Epidermal melanocyte (primary cell): ENCODE measurements at regions not wholly inside any gene's neighbourhood (a gene's known extent, or its start where the extent isn't known, plus 50 kb on each side); places are given as distances from the start of the nearest gene placed in this dataset.
"Not testable (repeated sequence)": the region's sequence is repeated elsewhere in the genome, so short reads cannot be mapped to it uniquely, and the experiment has no call there.

Experiments
- DNase-seq: peaks from one replicate; pipeline ENCODE4 v3.0.0; 2011; ENCODE audit warnings: low spot score; ENCODE audit not compliant: insufficient read length

- no peak for DNase-seq
Measured at GRCh38 chr5:2156358-2157059, 273.8 kb upstream of the IRX4 start.

GRCh38 chr5:2155556-2155955, 272.8 kb upstream of the IRX4 start:
- DNase-seq, result no peak

DNA sequence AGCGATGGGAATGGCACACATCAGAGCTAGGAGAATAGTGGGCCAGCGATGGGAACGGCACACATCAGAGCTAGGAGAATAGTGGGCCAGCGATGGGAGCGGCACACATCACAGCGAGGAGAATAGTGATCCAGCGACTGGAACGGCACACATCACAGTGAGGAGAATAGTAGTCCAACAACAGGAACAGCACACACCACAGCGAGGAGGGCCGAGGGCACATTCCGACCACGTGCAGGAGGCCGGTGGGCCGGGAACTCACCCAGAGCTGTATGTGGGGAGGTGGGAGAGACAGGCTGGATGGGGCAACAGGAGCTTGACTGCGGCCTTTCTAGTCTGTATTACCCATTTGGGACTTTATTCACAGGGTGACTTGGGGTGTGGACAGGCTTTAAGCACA, 271.1 kb upstream of the IRX4 start:
- DNase-seq, result no peak

- no peak for DNase-seq
Measured at GRCh38 chr5:2153350-2153749, 270.6 kb upstream of the IRX4 start.

GRCh38 chr5:2151301-2151888, 268.7 kb upstream of the IRX4 start:
- DNase-seq, result not testable (repeated sequence)

GRCh38 chr5:2149195-2149539, 266.4 kb upstream of the IRX4 start:
- no peak for DNase-seq

DNA sequence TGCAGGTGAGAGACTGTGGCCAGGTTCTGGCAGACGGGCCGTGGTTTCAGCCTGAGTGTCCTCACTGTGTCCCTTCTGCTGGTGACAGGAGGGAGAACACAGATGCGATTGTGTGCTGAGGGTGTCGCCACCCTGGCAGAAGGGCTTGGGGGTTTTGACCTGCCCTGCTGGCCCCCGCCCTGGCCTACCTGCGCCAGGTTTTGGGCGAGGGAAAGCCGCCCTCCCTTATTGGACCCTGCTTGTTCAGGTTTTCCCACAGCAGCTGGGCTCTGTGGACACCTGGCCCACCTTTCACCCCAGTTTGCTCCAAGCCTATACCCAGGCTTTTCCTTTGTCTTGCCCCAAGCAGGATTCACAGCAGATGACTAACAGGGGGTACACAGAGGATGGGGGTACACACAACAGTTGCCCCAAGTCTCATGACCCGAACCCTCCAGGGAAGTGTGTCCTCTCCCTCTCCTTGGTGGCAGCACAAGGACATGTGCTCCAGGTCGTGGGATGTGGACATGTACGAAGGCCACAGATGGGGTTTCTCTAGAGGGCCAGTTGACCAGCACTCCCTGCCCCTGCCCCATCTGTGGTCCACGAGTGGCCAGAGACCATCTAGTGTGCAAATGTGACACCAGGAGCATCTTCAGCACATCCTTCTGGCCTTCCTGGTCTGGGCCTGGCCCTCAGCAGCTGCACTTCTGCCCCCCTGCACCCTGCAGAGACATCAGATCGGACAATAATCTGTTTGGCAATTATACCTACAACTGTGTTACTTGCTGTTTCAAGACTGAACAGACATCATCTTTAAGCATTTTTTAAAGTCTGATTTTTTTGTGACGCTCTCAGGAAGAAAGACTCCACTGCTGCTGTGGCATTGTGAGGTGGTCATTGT, 265.8 kb upstream of the IRX4 start:
- DNase-seq, result no peak

- DNase-seq, result no peak
Measured at GRCh38 chr5:2147504-2148311, 265.0 kb upstream of the IRX4 start.

GRCh38 chr5:2143646-2144353, 261.1 kb upstream of the IRX4 start:
- DNase-seq, result no peak

DNA sequence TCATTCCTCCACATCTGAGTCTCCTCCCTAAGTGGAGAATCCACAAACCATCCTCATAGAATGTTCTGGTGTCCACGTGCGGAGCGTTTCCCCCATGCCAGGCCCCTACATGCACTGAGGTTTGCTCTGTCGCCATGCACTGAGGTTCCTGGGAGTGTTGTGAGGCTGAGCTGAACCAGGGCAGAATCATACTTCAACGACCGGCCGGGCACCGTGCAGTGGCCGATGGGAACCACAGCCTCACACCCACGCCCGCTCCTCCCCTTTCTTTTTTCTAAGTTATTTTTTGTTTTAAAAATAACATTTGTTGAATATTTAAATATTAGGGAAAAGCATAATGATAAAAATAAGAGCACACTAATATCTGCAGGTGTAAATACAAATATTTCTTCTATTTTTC, 260.4 kb upstream of the IRX4 start:
- no peak for DNase-seq

DNA sequence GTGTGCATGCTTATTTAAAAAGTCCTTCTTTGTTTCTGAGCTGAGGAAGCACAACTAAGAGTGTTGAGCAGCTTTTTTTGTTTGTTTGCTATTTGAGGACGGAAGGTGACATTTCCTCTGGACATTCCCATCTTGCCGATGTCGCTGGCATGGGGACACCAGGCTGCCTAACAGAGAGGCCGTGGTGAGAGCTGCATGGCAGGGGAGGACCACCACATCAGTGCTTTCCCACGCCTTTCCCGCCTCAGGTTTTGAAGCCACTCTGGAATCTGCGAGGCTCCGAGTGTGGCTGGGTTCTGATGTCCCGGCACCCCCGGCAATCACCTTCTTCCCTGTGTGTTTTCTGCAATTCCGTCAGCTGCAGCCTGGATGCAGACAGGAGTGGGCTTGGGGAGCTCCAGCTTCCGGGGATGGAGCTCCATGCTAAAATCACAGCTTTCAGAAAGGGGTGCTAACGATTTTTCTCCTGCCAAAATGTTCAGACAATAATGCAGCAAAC, 259.8 kb upstream of the IRX4 start:
- DNase-seq, result no peak

DNA sequence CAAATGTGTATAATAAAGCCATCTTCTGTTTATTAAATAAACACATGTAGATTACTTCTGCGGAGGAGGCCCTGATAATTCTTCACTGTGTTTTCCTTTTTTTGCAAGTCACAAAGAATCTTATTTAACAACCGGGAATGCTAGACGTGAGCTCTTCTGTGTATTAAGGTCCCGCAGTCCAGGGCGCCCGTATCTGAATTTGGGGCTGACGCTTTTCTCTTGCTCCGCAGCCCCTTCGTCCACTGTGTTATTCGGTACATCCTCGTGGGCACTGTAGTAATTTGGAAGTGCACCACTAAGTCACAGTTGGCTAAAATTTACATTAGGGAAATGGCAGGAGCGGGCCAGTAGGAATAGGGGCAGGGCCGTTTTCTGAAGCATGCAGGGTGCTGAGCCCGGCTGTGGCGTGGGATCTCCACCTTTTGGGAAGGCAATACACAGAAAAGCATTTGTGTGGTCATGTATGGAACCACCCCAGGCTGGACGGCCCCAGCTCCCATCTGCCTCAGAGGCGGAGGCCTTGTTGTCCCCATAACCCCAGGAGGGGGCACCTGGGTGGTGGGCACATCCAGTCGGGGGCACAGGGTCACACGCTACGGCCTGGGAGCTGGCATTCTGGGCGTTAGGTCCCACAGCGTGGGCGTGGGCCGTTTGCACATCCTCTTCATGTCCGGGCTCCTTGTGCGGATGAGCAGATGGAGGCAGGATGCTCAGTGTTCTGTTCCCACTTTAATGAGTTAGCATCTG, 258.7 kb upstream of the IRX4 start:
- DNase-seq, result no peak

DNA sequence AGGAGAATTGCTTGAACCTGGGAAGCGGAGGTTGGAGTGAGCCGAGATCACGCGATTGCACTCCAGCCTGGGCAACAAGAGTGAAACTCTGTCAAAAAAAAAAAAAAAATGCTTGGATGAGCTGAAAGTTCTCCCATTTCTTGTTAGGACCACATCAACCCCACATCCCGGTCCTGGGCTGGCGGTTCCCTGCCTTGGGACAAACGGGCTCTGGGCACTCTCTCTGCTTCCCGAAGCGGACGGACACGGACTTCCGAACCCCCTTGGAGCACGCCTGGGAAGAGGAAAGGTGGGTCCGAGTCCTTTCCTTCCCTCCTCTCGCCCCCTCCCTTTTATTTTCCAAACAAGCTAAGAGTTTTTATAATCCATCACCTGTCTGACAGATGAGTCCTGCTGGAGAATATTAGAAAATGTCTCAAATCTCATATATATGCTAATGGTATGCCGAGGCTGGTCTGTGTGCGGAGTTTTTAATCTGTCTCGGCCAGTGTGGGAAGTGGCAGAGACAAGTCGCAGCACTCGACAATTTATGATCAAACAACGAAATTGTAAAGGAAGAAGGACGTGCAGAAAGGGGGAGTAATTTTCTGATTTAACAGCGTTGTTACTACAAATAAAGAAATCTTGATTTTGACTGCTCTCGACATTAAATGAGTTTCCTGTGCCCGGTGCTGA, 257.9 kb upstream of the IRX4 start:
- DNase-seq, result no peak

DNA sequence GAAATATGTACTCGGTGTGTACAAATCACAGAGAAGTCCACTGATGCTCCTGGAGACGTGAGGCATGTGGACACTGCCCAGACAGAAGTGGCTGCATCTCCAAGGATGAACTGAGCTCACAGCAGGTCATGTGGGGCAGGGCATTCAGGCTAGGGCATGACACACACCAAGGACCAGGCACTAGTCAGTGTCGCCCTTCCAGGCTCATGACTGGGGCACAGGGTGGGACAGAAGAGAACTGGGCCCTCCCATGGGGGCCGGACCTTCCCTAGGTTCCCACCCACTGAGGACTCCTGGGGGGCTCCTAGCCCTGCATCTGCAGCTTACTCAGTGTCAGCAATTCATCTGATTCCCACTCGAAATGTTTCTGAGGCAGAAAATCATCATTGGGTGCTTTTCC, 256.8 kb upstream of the IRX4 start:
- no peak for DNase-seq

DNA sequence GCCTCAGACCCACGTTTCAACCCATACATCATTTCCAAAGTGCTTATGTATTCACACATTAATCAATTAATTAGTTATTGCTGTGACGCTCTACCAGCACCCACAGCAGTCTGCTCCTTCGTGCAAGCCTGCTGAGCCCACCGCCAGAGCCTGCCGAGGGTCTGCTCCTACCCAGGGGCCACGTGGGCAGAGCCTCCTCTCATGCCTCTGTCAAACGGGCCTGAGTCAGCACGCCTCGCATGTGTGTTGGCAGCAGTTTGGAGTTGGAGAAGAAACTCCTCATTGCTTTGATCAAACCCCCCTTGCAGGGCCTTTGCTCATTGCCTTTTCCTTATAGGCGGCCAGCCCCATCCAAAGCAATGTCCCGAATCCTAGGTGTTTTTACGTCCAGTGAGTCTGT, 256.2 kb upstream of the IRX4 start:
- DNase-seq, result no peak

- DNase-seq, result no peak
Measured at GRCh38 chr5:2137444-2138050, 254.8 kb upstream of the IRX4 start.

GRCh38 chr5:2136728-2137333, 254.1 kb upstream of the IRX4 start:
- DNase-seq, result no peak

GRCh38 chr5:2135833-2136232, 253.1 kb upstream of the IRX4 start:
- DNase-seq, result no peak

DNA sequence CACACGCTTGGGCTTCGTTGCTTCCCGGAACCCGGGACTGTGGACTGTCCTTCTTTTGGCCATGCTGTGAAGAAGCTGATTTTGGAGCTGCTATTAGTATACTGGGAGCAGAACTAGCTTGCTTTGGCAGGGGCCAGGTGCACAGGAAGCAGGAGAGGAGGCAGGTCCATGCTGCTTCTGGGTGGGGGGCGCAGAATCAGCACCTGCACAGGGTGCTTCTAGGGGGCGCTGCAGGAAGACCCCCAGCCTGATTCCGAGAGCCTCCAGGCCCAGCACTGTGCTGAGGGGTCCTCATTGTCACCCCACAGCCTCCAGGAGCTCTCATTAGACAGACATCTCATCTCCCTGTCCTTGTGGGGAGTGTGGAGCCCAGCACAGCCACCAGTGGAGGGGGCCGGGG, 252.6 kb upstream of the IRX4 start:
- no peak for DNase-seq
